ENCODE measurements at regions not wholly inside any gene's neighbourhood (a gene's known extent, or its start where the extent isn't known, plus 50 kb on each side); places are given as distances from the start of the nearest gene placed in this dataset.

GRCh38 chr16:85353013-85353412 lies 240.7 kb upstream of the CIBAR2 start:
- Histone ChIP-seq H3K9me3 (ENCODE audit: insufficient read depth, low read length, severe bottlenecking) (no peaks in the 10 kb centered on the region), H3K79me2 (ENCODE audit: insufficient read depth, low read length) (no peaks in the 10 kb centered on the region), H3K4me3 (ENCODE audit: low read depth in 1 of 2, low read length in 2 of 2) (no peak overlapping the region), H3K4me2 (ENCODE audit: insufficient read depth, low read length) (no peak overlapping the region), H3K27me3 (ENCODE audit: insufficient read depth, low read length, poor library complexity) (no peaks in the 10 kb centered on the region), H3K36me3 (ENCODE audit: insufficient read depth, low read length) (no peaks in the 10 kb centered on the region), H3K4me1 (ENCODE audit: insufficient read depth, low read length) (no peaks in the 10 kb centered on the region), H3K27ac (ENCODE audit: low read length) (no peak overlapping the region), H3K9ac (ENCODE audit: low read depth, low read length) (no peak overlapping the region), H2AFZ (ENCODE audit: low read depth, low read length) (no peak overlapping the region), H4K20me1 (ENCODE audit: insufficient read depth, low read length) (no peaks in the 10 kb centered on the region)
- no peak for ATAC-seq (ENCODE audit: insufficient read depth, low read depth)
- DNase-seq, result no peak
- TF ChIP-seq, protein P1, sequence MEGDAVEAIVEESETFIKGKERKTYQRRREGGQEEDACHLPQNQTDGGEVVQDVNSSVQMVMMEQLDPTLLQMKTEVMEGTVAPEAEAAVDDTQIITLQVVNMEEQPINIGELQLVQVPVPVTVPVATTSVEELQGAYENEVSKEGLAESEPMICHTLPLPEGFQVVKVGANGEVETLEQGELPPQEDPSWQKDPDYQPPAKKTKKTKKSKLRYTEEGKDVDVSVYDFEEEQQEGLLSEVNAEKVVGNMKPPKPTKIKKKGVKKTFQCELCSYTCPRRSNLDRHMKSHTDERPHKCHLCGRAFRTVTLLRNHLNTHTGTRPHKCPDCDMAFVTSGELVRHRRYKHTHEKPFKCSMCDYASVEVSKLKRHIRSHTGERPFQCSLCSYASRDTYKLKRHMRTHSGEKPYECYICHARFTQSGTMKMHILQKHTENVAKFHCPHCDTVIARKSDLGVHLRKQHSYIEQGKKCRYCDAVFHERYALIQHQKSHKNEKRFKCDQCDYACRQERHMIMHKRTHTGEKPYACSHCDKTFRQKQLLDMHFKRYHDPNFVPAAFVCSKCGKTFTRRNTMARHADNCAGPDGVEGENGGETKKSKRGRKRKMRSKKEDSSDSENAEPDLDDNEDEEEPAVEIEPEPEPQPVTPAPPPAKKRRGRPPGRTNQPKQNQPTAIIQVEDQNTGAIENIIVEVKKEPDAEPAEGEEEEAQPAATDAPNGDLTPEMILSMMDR (IDR thresholded peaks at IDR 0.05; ENCODE audit: borderline replicate concordance, extremely low read depth, low read length, poor library complexity, severe bottlenecking), result no peak
- no peak for TF ChIP-seq EZH2 (IDR thresholded peaks at IDR 0.05; ENCODE audit: borderline replicate concordance, low read depth, low read length, severe bottlenecking)

GRCh38 chr16:85353839-85354685 lies 241.8 kb upstream of the CIBAR2 start:
- no peak overlapping the region for H3K9ac ChIP-seq (ENCODE audit: low read depth, low read length)
- H3K4me1 ChIP-seq (ENCODE audit: insufficient read depth, low read length), result no peaks in the 10 kb centered on the region
- DNase-seq, result no peak
- H3K27ac ChIP-seq (ENCODE audit: low read length), result no peak overlapping the region
- H3K36me3 ChIP-seq (ENCODE audit: insufficient read depth, low read length), result no peaks in the 10 kb centered on the region
- no peaks in the 10 kb centered on the region for H3K27me3 ChIP-seq (ENCODE audit: insufficient read depth, low read length, poor library complexity)
- H4K20me1 ChIP-seq (ENCODE audit: insufficient read depth, low read length), result peaks cover 2% of the 10 kb centered on the region; the same call in 1 of the 2 replicates
- no peak overlapping the region for H3K4me2 ChIP-seq (ENCODE audit: insufficient read depth, low read length)
- H3K4me3 ChIP-seq (ENCODE audit: low read depth in 1 of 2, low read length in 2 of 2), result no peak overlapping the region
- H2AFZ ChIP-seq (ENCODE audit: low read depth, low read length), result no peak overlapping the region
- ATAC-seq (ENCODE audit: insufficient read depth, low read depth), result no peak
- TF ChIP-seq EZH2 (IDR thresholded peaks at IDR 0.05; ENCODE audit: borderline replicate concordance, low read depth, low read length, severe bottlenecking), result no peak
- TF ChIP-seq, protein P1 (IDR thresholded peaks at IDR 0.05; ENCODE audit: borderline replicate concordance, extremely low read depth, low read length, poor library complexity, severe bottlenecking), result no peak
- H3K9me3 ChIP-seq (ENCODE audit: insufficient read depth, low read length, severe bottlenecking), result no peaks in the 10 kb centered on the region
- no peaks in the 10 kb centered on the region for H3K79me2 ChIP-seq (ENCODE audit: insufficient read depth, low read length)

GRCh38 chr16:85354686-85355514 lies 242.6 kb upstream of the CIBAR2 start:
- no peaks in the 10 kb centered on the region for H3K9me3 ChIP-seq (ENCODE audit: insufficient read depth, low read length, severe bottlenecking)
- H3K4me3 ChIP-seq (ENCODE audit: low read depth in 1 of 2, low read length in 2 of 2), result no peak overlapping the region
- no peak for DNase-seq
- peaks cover under 1% of the 10 kb centered on the region; the same call in 1 of the 2 replicates for H3K4me1 ChIP-seq (ENCODE audit: insufficient read depth, low read length)
- TF ChIP-seq, protein P1 (IDR thresholded peaks at IDR 0.05; ENCODE audit: borderline replicate concordance, extremely low read depth, low read length, poor library complexity, severe bottlenecking), result no peak
- no peak for TF ChIP-seq EZH2 (IDR thresholded peaks at IDR 0.05; ENCODE audit: borderline replicate concordance, low read depth, low read length, severe bottlenecking)
- no peaks in the 10 kb centered on the region for H3K79me2 ChIP-seq (ENCODE audit: insufficient read depth, low read length)
- H3K36me3 ChIP-seq (ENCODE audit: insufficient read depth, low read length), result no peaks in the 10 kb centered on the region
- no peak overlapping the region for H2AFZ ChIP-seq (ENCODE audit: low read depth, low read length)
- H4K20me1 ChIP-seq (ENCODE audit: insufficient read depth, low read length), result peaks cover 3% of the 10 kb centered on the region; the same call in 1 of the 2 replicates
- H3K27ac ChIP-seq (ENCODE audit: low read length), result no peak overlapping the region
- no peak overlapping the region for H3K4me2 ChIP-seq (ENCODE audit: insufficient read depth, low read length)
- no peak overlapping the region for H3K9ac ChIP-seq (ENCODE audit: low read depth, low read length)
- H3K27me3 ChIP-seq (ENCODE audit: insufficient read depth, low read length, poor library complexity), result no peaks in the 10 kb centered on the region
- no peak for ATAC-seq (ENCODE audit: insufficient read depth, low read depth)
